MCF 10A (cell line): ENCODE measurements at regions not wholly inside any gene's neighbourhood (a gene's known extent, or its start where the extent isn't known, plus 50 kb on each side); places are given as distances from the start of the nearest gene placed in this dataset.

Experiments used
- BruUV-seq: library from RNA; stranded (reverse); fragments of 400-500 nt; replicated peaks from 2 replicates; lab custom pipeline; 2021; lab: Mats Ljungman, UMichigan
- CTCF ChIA-PET: fragments of 300-600 bp; sonication (Branson Sonifier 250); formaldehyde crosslinking; extraction: SDS; loops from one replicate; lab custom pipeline; 2021; ENCODE audit warnings: antibody characterized with exemption, inconsistent platforms; lab: Yijun Ruan, JAX
- POLR2A ChIA-PET: fragments of 300-600, 350-650 bp; sonication (Branson Sonifier 250); formaldehyde crosslinking; extraction: SDS; loops from one replicate; lab custom pipeline; 2020; ENCODE audit warnings: antibody characterized with exemption, inconsistent platforms; lab: Yijun Ruan, JAX
- DNase-seq: peaks from one replicate; pipeline ENCODE4 v3.0.0-alpha.2; 2018; ENCODE audit not compliant: unreplicated experiment
- H3K27ac Mint-ChIP-seq: one replicate; pipeline ENCODE4 v1.8.0; 2022; ENCODE audit warnings: mild to moderate bottlenecking, low read depth, mixed read lengths; ENCODE audit not compliant: unreplicated experiment
- H3K27me3 Mint-ChIP-seq: one replicate; pipeline ENCODE4 v1.8.0; 2022; ENCODE audit warnings: mixed read lengths; ENCODE audit not compliant: insufficient read depth, unreplicated experiment
- H3K36me3 Mint-ChIP-seq: one replicate; pipeline ENCODE4 v1.8.0; 2022; ENCODE audit warnings: mild to moderate bottlenecking, moderate library complexity, mixed read lengths; ENCODE audit not compliant: insufficient read depth, unreplicated experiment
- H3K4me1 Mint-ChIP-seq: one replicate; pipeline ENCODE4 v1.8.0; 2022; ENCODE audit warnings: mixed read lengths; ENCODE audit not compliant: insufficient read depth, unreplicated experiment
- H3K4me3 Mint-ChIP-seq: one replicate; pipeline ENCODE4 v1.8.0; 2022; ENCODE audit warnings: mild to moderate bottlenecking, moderate library complexity, mixed read lengths; ENCODE audit not compliant: unreplicated experiment
- H3K9me3 Mint-ChIP-seq: one replicate; pipeline ENCODE4 v1.8.0; 2022; ENCODE audit warnings: mixed read lengths; ENCODE audit not compliant: unreplicated experiment
- CTCF ChIP-seq: fragments of 200-600 bp; IDR thresholded peaks from one replicate; pipeline ENCODE4 v1.8.0; 2022; ENCODE audit warnings: antibody characterized with exemption, mild to moderate bottlenecking; ENCODE audit not compliant: unreplicated experiment
- intact Hi-C: fragments of 100-400 bp; cut with micrococcal nuclease; formaldehyde crosslinking; loops from 2 replicates; pipeline ENCODE4 v1.14.1; 2022

DNA sequence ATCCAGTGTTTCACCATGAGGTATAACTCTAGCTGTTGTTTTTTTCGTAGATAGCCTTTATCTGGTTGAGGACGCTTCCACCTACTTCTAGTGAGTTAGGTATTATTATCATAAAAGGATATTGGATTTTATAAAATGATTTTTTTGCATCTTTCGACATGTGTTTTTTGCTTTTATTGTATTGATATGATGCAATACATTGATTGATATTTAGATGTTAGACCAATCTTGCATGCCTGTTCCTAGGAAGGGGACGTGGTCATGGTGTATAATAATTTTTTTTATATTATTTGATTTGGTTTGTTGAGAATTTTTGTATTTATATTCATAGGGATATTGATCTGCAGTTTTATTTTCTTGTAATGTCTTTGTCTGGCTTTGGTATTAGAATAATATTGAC, 193.3 kb downstream of the HS3ST3B1 start:
- no peaks in the 10 kb centered on the region for H3K4me1 Mint-ChIP-seq
- intact Hi-C loops = no loop called here
- no peaks in the 10 kb centered on the region for H3K27me3 Mint-ChIP-seq
- no peak overlapping the region for H3K27ac Mint-ChIP-seq
- no peak for DNase-seq
- TF ChIP-seq CTCF = no peak
- H3K9me3 Mint-ChIP-seq = peaks cover 8% of the 10 kb centered on the region
- ChIA-PET CTCF (no interaction called here), POLR2A (interaction anchor here (0.7 kb wide), 1 partner anchor 554 kb away, joined by 4 read pairs; no protein-coding TSS in a partner anchor)
- no peaks in the 10 kb centered on the region for H3K36me3 Mint-ChIP-seq
- no TSS peak for BruUV-seq
- no peak overlapping the region for H3K4me3 Mint-ChIP-seq

- H3K27me3 Mint-ChIP-seq = no peaks in the 10 kb centered on the region
- no peak for DNase-seq
- no peaks in the 10 kb centered on the region for H3K36me3 Mint-ChIP-seq
- H3K9me3 Mint-ChIP-seq = no peaks in the 10 kb centered on the region
- H3K27ac Mint-ChIP-seq = no peak overlapping the region
- ChIA-PET POLR2A (no interaction called here), CTCF (no interaction called here)
- no peak overlapping the region for H3K4me3 Mint-ChIP-seq
- BruUV-seq = no TSS peak
- no peak for TF ChIP-seq CTCF
- no peaks in the 10 kb centered on the region for H3K4me1 Mint-ChIP-seq
- intact Hi-C loops = no loop called here
Measured at GRCh38 chr17:14489986-14490385, 189.1 kb downstream of the HS3ST3B1 start.

DNA sequence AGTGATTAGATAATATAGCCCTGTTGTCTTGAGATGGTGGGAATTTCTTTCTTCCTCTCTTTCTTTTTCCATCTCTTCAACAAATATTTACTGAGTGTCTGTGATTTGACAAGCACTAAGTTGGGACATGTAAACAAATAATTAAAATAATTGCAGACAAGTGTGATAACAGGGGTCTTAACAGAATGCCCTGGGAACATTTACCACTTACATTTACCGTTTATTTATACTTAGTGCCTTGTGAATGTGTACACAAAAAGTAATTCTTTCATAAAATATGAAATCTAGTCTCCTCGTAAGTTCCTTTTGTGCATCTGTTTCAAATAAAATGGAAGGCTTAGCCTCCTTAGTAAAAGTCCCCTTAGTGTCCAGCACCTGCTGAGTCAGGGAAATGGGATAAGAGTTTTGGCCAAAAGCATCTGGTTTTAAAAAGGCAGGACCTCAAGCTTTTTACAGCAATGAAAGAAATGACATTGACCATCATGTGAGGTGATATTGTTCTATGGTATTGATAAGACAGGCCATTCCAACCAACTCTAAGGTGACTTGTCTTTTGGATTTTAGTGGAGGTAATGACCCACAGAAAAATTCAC, 188.2 kb downstream of the HS3ST3B1 start:
- intact Hi-C loops = no loop called here
- Mint-ChIP-seq H3K4me1 (no peaks in the 10 kb centered on the region), H3K27me3 (no peaks in the 10 kb centered on the region), H3K27ac (no peak overlapping the region), H3K36me3 (no peaks in the 10 kb centered on the region), H3K9me3 (no peaks in the 10 kb centered on the region), H3K4me3 (no peak overlapping the region)
- POLR2A ChIA-PET = no interaction called here
- CTCF ChIA-PET = no interaction called here
- no peak for DNase-seq
- TF ChIP-seq CTCF = no peak
- BruUV-seq = no TSS peak

DNA sequence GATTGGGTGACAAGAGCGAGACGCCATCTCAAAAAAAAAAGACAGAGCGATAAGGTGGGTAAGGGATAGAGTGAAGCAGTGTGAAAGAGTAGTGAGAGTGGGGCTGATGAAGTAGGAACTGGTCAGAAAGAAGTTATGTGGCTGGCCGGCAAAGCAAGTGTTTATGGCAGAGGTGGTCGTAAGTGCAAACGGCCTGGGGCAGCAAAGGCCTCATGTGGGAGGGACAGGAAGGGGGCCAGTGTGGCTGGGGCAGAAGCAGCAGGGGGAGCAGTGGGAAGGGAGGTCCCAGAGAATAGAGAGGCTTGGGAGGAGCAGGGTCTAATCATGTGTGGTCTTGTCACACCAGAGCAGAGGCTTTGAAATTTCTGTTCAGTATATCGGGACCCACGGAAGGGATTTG, 186.2 kb downstream of the HS3ST3B1 start:
- ChIA-PET CTCF (no interaction called here), POLR2A (no interaction called here)
- no peak for DNase-seq
- H3K36me3 Mint-ChIP-seq = no peaks in the 10 kb centered on the region
- H3K4me1 Mint-ChIP-seq = no peaks in the 10 kb centered on the region
- no peaks in the 10 kb centered on the region for H3K27me3 Mint-ChIP-seq
- no peak overlapping the region for H3K27ac Mint-ChIP-seq
- BruUV-seq = no TSS peak
- no peak for TF ChIP-seq CTCF
- H3K9me3 Mint-ChIP-seq = peaks cover 3% of the 10 kb centered on the region
- intact Hi-C loops = no loop called here
- no peak overlapping the region for H3K4me3 Mint-ChIP-seq
